HUES48 (cell line): ENCODE measurements at regions not wholly inside any gene's neighbourhood (a gene's known extent, or its start where the extent isn't known, plus 50 kb on each side); places are given as distances from the start of the nearest gene placed in this dataset.
"Not testable (repeated sequence)": the region's sequence is repeated elsewhere in the genome, so short reads cannot be mapped to it uniquely, and the experiment has no call there.

ENCODE experiments used
- H3K27ac ChIP-seq: one replicate; pipeline ENCODE4 v1.7.0; 2013; ENCODE audit warnings: low read depth, low read length, inconsistent platforms
- H3K27me3 ChIP-seq: 2 replicates; pipeline ENCODE4 v1.6.1; 2013; ENCODE audit warnings: mild to moderate bottlenecking, low read length; ENCODE audit not compliant: control insufficient read depth, insufficient read depth
- H3K36me3 ChIP-seq: 2 replicates; pipeline ENCODE4 v1.6.1; 2013; ENCODE audit warnings: low read length; ENCODE audit not compliant: control insufficient read depth, insufficient read depth
- H3K4me1 ChIP-seq: 2 replicates; pipeline ENCODE4 v1.6.1; 2013; ENCODE audit warnings: mild to moderate bottlenecking, low read length; ENCODE audit not compliant: control insufficient read depth, insufficient read depth
- H3K4me3 ChIP-seq: 2 replicates; pipeline ENCODE4 v1.5.1; 2013; ENCODE audit warnings: mild to moderate bottlenecking, low read depth, low read length
- H3K9ac ChIP-seq: 2 replicates; pipeline ENCODE4 v1.6.1; 2013; ENCODE audit warnings: mild to moderate bottlenecking, low read depth, low read length, moderate library complexity
- H3K9me3 ChIP-seq: 2 replicates; pipeline ENCODE4 v1.6.1; 2013; ENCODE audit warnings: low read length; ENCODE audit not compliant: control insufficient read depth, insufficient read depth

DNA sequence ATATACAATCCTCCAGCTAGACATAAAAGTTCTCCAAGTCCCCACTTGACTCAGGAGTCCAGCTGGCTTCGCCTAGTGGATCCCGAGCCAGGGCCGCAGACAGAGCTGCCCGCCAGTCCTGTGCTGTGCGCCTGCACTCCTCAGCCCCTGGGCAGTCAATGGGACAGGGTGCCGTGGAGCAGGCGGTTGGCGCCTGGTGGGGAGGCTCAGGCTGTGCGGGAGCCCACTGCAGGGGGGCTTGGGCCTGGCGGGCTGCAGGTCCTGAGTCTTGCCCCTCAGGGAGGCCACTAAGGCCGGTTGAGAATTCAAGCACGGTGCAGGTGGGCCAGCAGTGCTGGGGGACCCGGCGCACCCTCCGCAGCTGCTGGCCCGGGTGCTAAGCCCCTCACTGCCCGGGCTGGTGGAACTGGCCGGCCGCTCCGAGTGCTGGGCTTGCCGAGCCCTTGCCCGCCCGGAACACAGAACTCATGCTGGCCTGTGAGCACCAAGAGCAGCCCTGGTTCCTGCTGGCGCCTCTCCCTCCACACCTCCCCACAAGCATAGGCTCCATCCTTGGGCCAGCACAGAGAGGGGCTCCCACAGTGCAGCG is 884.8 kb upstream of the LRRC4C start:
- Histone ChIP-seq H3K27ac (no peak overlapping the region), H3K4me3 (no peak overlapping the region), H3K4me1 (no peaks in the 10 kb centered on the region), H3K27me3 (no peaks in the 10 kb centered on the region), H3K9me3 (peaks cover 2% of the 10 kb centered on the region; the same call in 1 of the 2 replicates), H3K9ac (no peak overlapping the region), H3K36me3 (no peaks in the 10 kb centered on the region)

DNA sequence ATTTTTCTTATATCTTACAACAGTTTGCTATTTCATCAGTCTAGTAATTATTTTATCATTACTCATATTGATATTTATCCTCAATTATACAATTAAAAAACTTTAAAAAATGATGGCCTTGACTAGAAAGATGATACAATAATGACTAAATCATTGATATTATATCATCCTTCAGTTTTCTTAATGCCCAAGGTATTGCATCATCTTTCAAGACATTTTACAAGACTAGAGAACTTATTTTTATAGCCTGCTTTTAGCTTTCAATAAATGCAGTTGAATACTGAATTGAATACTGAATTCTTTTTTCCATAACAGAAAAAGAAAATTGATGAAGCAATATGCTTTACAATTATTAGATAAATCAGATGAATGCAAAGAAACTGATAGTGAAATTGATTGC is 886.5 kb upstream of the LRRC4C start:
- Histone ChIP-seq H3K27ac (no peak overlapping the region), H3K4me3 (no peak overlapping the region), H3K27me3 (no peaks in the 10 kb centered on the region), H3K36me3 (no peaks in the 10 kb centered on the region), H3K9ac (no peak overlapping the region), H3K9me3 (peaks cover 2% of the 10 kb centered on the region; the same call in 1 of the 2 replicates), H3K4me1 (no peaks in the 10 kb centered on the region)

DNA sequence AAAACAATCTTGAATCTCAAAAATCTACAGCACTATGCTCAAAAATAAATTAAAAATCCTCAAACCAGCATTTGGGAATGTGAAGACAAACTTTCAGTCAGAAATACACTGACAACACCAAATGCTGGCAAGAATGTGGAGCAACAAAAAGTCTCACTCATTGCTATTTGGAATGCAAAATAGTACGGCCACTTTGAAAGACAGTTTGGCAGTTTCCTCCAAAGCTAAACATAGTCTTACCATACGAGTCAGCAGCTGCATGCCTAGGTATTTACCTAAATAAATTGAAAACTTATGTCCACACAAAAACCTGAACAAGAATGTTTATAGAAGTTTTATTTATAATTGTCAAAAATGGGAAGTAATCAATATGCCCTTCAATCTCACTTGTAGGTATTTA is 904.2 kb upstream of the LRRC4C start:
- Histone ChIP-seq H3K4me3 (no peak overlapping the region), H3K9ac (no peak overlapping the region), H3K27ac (no peak overlapping the region), H3K4me1 (no peaks in the 10 kb centered on the region), H3K9me3 (peaks cover 3% of the 10 kb centered on the region), H3K36me3 (no peaks in the 10 kb centered on the region), H3K27me3 (no peaks in the 10 kb centered on the region)

- H3K27ac ChIP-seq: no peak overlapping the region
- no peak overlapping the region for H3K9ac ChIP-seq
- H3K9me3 ChIP-seq: no peaks in the 10 kb centered on the region
- no peaks in the 10 kb centered on the region for H3K36me3 ChIP-seq
- H3K27me3 ChIP-seq: no peaks in the 10 kb centered on the region
- H3K4me1 ChIP-seq: no peaks in the 10 kb centered on the region
- no peak overlapping the region for H3K4me3 ChIP-seq
These were observed 921.7 kb upstream of the API5 start for GRCh38 chr11:42390116-42390515.

GRCh38 chr11:42397483-42397882 is 914.3 kb upstream of the API5 start:
- 0 out of 2 replicates have a peak, but pooled peaks cover 5% of the 10 kb centered on the region for H3K4me1 ChIP-seq
- no peaks in the 10 kb centered on the region for H3K27me3 ChIP-seq
- H3K4me3 ChIP-seq: no peak overlapping the region
- H3K27ac ChIP-seq: no peak overlapping the region
- H3K36me3 ChIP-seq: no peaks in the 10 kb centered on the region
- H3K9me3 ChIP-seq: no peaks in the 10 kb centered on the region
- no peak overlapping the region for H3K9ac ChIP-seq

DNA sequence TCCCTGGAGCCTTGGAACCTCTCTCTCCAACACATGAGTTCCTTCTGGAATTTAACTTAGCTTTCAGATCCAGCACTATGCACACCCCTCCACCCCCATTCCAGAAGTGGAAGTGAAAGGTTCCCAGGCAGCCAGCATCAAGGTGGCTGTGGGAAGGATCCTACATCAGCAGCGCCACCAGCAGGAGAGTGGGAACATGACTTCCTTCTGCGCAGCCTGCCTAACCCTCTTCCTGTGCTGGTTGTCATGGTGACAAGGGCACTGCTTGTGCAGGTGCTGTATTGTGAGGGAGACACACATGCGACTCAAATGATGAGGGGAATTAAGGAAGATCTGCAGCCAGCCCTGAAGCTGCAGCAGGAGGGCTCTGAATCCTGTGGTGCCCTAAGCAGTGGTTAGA is 904.5 kb upstream of the API5 start:
- no peaks in the 10 kb centered on the region for H3K36me3 ChIP-seq
- H3K9me3 ChIP-seq: no peaks in the 10 kb centered on the region
- no peak overlapping the region for H3K9ac ChIP-seq
- peaks cover 21% of the 10 kb centered on the region for H3K4me1 ChIP-seq
- H3K4me3 ChIP-seq: no peak overlapping the region
- no peaks in the 10 kb centered on the region for H3K27me3 ChIP-seq
- peak overlapping the region; percentile 37 for H3K27ac ChIP-seq

DNA sequence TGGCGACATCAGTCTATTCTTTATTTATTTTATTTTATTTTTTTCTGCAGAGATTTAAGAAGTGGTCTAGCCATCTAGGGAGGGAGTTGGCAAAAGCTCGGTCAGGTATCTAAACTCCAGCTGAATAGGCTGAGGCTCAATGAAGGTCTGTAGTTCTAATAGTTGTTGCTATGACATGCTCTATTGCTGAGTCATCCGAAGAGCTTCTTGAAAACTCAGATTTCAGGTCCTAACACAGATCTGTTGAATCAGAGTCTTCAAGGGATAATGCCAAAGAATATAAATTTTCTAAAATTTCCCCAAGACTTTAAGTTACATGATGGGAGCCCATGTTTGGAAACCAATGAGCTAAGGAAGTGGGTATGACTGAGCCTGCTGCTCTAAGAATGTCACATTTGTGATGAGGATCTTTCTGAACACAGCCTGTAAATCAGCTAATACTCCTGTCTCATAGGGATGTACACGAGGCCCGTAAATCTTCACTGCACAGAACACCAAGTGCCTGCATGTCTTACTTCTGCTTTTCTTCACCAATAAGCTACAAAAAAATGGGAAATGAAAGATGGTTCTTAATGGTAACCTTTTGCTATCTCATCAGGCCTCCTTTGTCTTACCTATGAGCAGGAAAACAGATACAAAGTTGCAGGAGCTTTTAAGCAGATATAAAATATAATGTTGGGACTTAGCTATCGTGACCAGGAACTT is 901.4 kb upstream of the API5 start:
- Histone ChIP-seq H3K4me3 (no peak overlapping the region), H3K36me3 (no peaks in the 10 kb centered on the region), H3K27me3 (no peaks in the 10 kb centered on the region), H3K27ac (no peak overlapping the region), H3K9me3 (no peaks in the 10 kb centered on the region), H3K4me1 (peaks cover 21% of the 10 kb centered on the region), H3K9ac (no peak overlapping the region)

DNA sequence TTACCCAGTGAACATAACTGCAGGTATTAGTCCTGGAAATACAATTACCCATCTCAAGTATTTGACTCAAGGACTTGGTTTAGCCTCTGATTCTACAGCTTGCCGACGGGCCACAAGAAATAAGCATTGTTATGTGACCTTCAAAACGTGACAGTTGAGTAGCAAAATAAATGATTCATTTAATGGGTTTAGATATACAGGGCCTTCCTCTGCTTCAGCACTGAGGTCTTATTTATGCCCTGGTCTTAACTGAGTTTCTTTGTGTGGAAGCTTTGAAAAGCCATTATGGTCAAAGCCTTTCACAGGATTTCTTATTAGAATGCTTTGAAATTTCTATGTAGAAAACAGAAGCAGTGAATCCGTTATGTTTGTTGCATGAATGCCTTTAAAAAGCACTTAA is 899.2 kb upstream of the API5 start:
- Histone ChIP-seq H3K36me3 (no peaks in the 10 kb centered on the region), H3K27me3 (no peaks in the 10 kb centered on the region), H3K4me3 (no peak overlapping the region)

DNA sequence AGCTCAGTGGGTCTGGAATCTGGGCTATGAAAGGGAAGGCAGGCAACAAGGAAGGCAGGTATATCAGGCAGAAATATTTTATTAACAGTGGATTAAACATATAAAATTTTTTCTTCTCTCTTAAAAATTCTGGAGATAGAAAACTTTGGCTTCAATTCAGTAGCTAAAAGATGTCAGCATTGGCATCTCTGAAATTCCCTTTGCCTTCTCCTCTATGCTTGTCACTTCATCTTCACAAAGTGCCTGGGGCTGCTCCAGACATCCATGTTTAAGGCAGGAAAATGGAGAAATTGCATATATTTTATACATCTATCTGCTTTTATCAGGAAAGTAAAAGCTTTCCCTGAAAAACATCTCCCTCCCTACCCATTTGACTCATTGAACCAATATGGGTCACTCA is 894.1 kb upstream of the API5 start:
- Histone ChIP-seq H3K9me3 (no peaks in the 10 kb centered on the region), H3K4me3 (no peak overlapping the region), H3K27ac (no peak overlapping the region), H3K27me3 (no peaks in the 10 kb centered on the region), H3K4me1 (no peaks in the 10 kb centered on the region), H3K36me3 (no peaks in the 10 kb centered on the region), H3K9ac (no peak overlapping the region)

More for the DNA sequence above, 899.2 kb upstream of the API5 start:
- H3K9ac ChIP-seq: no peak overlapping the region
- H3K27ac ChIP-seq: no peak overlapping the region
- H3K4me1 ChIP-seq: peaks cover 14% of the 10 kb centered on the region
- H3K9me3 ChIP-seq: no peaks in the 10 kb centered on the region

GRCh38 chr11:42422090-42422489 is 889.7 kb upstream of the API5 start:
- no peaks in the 10 kb centered on the region for H3K36me3 ChIP-seq
- H3K27me3 ChIP-seq: no peaks in the 10 kb centered on the region
- H3K9me3 ChIP-seq: no peaks in the 10 kb centered on the region
- H3K9ac ChIP-seq: no peak overlapping the region
- H3K27ac ChIP-seq: no peak overlapping the region
- no peak overlapping the region for H3K4me3 ChIP-seq
- H3K4me1 ChIP-seq: no peaks in the 10 kb centered on the region

DNA sequence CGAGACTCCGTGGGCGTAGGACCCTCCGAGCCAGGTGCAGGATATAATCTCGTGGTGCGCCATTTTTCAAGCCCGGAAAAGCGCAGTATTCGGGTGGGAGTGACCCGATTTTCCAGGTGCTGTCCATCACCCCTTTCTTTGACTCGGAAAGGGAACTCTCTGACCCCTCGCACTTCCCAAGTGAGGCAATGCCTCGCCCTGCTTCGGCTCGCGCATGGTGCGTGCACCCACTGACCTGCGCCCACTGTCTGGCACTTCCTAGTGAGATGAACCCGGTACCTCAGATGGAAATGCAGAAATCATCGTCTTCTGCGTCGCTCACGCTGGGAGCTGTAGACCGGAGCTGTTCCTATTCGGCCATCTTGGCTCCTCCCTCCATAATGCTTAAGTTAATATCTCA is 876.9 kb upstream of the API5 start:
- not testable (repeated sequence) for H3K4me1 ChIP-seq, H3K4me3 ChIP-seq, H3K9me3 ChIP-seq, H3K36me3 ChIP-seq, H3K27me3 ChIP-seq, H3K9ac ChIP-seq, H3K27ac ChIP-seq
